ENCODE measurements at regions not wholly inside any gene's neighbourhood (a gene's known extent, or its start where the extent isn't known, plus 50 kb on each side); places are given as distances from the start of the nearest gene placed in this dataset.

DNA sequence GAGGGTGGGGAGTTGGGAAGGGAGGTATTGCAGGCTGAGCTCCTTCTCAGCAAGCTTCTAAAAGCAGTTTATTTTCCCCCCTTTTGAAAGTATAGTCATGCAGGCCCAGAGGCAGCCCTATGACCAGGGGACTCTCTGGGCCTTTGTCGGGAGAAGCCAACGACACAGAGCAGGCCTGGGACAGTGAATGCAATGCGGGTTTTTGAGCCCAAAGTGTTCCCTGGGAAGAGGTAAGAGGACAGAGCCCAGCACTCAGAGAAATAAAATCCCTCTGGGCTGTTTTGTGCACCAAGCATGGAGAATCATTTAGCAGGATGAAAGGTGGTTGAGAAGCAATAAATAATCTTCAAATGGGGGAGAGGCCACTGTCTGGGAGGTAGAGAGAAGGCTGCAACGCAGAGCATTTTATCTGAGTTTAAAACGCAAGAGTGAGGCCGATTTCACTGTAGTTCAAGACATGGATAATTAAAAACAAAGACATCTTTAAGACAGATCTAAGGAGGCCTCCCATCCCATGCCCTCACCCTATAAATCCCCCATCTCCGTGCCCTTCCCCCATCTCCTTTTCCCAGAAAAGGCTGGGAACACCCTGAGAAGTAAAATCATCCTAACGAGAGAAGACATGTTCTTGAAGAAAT is 237.5 kb downstream of the CDC5L start:
- H3K27me3 ChIP-seq (ENCODE audit: control insufficient read depth, insufficient read depth, low read length) = no peaks in the 10 kb centered on the region; the same call in 1 of the 2 replicates
- CTCF ChIA-PET = no interaction called here
- H3K4me3 ChIP-seq (ENCODE audit: low read depth in 2 of 2, low read length in 2 of 2) = no peak overlapping the region
- BruUV-seq (replicated peaks) = no TSS peak
- no peak overlapping the region for H3K27ac ChIP-seq (ENCODE audit: low read length)
- in situ Hi-C loops (cut with HindIII; ENCODE audit: low pct_unique_long_range_greater_than_20kb, low sequenced_read_pairs) = no loop called here
- intact Hi-C loops (cut with micrococcal nuclease; ENCODE audit: unreplicated experiment) = no loop called here
- POLR2A ChIA-PET = no interaction called here
- DNase-seq (ENCODE audit: low read depth, low spot score) (no peak), ATAC-seq (no peak)
- TF ChIP-seq, protein P1, sequence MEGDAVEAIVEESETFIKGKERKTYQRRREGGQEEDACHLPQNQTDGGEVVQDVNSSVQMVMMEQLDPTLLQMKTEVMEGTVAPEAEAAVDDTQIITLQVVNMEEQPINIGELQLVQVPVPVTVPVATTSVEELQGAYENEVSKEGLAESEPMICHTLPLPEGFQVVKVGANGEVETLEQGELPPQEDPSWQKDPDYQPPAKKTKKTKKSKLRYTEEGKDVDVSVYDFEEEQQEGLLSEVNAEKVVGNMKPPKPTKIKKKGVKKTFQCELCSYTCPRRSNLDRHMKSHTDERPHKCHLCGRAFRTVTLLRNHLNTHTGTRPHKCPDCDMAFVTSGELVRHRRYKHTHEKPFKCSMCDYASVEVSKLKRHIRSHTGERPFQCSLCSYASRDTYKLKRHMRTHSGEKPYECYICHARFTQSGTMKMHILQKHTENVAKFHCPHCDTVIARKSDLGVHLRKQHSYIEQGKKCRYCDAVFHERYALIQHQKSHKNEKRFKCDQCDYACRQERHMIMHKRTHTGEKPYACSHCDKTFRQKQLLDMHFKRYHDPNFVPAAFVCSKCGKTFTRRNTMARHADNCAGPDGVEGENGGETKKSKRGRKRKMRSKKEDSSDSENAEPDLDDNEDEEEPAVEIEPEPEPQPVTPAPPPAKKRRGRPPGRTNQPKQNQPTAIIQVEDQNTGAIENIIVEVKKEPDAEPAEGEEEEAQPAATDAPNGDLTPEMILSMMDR (IDR thresholded peaks at IDR 0.05) = no peak
- TF ChIP-seq SIN3A (IDR thresholded peaks at IDR 0.05; ENCODE audit: borderline replicate concordance, insufficient read depth, low read depth, low read length) (no peak), TCF7L2 (IDR thresholded peaks at IDR 0.05; ENCODE audit: low read depth, low read length) (no peak), POLR2AphosphoS5 (IDR thresholded peaks at IDR 0.05; ENCODE audit: low read depth, low read length) (no peak)
- TF ChIP-seq, protein P2, sequence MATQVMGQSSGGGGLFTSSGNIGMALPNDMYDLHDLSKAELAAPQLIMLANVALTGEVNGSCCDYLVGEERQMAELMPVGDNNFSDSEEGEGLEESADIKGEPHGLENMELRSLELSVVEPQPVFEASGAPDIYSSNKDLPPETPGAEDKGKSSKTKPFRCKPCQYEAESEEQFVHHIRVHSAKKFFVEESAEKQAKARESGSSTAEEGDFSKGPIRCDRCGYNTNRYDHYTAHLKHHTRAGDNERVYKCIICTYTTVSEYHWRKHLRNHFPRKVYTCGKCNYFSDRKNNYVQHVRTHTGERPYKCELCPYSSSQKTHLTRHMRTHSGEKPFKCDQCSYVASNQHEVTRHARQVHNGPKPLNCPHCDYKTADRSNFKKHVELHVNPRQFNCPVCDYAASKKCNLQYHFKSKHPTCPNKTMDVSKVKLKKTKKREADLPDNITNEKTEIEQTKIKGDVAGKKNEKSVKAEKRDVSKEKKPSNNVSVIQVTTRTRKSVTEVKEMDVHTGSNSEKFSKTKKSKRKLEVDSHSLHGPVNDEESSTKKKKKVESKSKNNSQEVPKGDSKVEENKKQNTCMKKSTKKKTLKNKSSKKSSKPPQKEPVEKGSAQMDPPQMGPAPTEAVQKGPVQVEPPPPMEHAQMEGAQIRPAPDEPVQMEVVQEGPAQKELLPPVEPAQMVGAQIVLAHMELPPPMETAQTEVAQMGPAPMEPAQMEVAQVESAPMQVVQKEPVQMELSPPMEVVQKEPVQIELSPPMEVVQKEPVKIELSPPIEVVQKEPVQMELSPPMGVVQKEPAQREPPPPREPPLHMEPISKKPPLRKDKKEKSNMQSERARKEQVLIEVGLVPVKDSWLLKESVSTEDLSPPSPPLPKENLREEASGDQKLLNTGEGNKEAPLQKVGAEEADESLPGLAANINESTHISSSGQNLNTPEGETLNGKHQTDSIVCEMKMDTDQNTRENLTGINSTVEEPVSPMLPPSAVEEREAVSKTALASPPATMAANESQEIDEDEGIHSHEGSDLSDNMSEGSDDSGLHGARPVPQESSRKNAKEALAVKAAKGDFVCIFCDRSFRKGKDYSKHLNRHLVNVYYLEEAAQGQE (IDR thresholded peaks at IDR 0.05; ENCODE audit: insufficient read depth in 1 of 2, low read depth in 2 of 2, low read length in 1 of 2) = no peak
- H3K36me3 ChIP-seq (ENCODE audit: control insufficient read depth, insufficient read depth, low read length) = no peaks in the 10 kb centered on the region
- no peaks in the 10 kb centered on the region for H3K4me1 ChIP-seq (ENCODE audit: control insufficient read depth, insufficient read depth, low read length)
- no peaks in the 10 kb centered on the region for H3K9me3 ChIP-seq (ENCODE audit: control insufficient read depth, insufficient read depth, low read depth, low read length)

DNA sequence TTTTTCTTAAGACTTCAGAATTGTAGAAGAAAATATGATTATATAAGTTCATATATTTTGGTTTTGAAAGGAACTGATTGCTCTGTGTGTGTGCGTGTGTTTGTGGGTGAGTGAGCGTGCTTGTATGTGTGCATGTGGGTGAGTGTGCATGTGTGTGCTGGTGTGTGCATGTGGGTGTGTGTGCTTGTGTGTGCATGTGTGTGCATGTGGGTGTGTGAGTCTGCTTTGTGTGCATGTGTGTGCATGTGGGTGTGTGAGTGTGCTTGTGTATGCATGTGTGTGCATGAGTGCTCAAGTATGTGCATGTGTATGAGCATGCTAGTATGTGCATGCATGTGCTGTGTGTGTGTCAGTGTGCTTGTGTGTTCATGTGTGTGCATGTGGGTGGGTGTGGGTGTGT is 238.5 kb downstream of the CDC5L start:
- no TSS peak for BruUV-seq (replicated peaks)
- Histone ChIP-seq H3K9me3 (ENCODE audit: control insufficient read depth, insufficient read depth, low read depth, low read length) (no peaks in the 10 kb centered on the region), H3K4me1 (ENCODE audit: control insufficient read depth, insufficient read depth, low read length) (no peaks in the 10 kb centered on the region; the same call in 1 of the 2 replicates), H3K4me3 (ENCODE audit: low read depth in 2 of 2, low read length in 2 of 2) (no peak overlapping the region), H3K27me3 (ENCODE audit: control insufficient read depth, insufficient read depth, low read length) (peaks cover 2% of the 10 kb centered on the region; the same call in 1 of the 2 replicates), H3K27ac (ENCODE audit: low read length) (no peak overlapping the region), H3K36me3 (ENCODE audit: control insufficient read depth, insufficient read depth, low read length) (no peaks in the 10 kb centered on the region)
- intact Hi-C loops (cut with micrococcal nuclease; ENCODE audit: unreplicated experiment) = no loop called here
- in situ Hi-C loops (cut with HindIII; ENCODE audit: low pct_unique_long_range_greater_than_20kb, low sequenced_read_pairs) = no loop called here
- no peak for DNase-seq (ENCODE audit: low read depth, low spot score)
- ChIA-PET CTCF (no interaction called here), POLR2A (no interaction called here)
- no peak for ATAC-seq
- no peak for TF ChIP-seq SIN3A (IDR thresholded peaks at IDR 0.05; ENCODE audit: borderline replicate concordance, insufficient read depth, low read depth, low read length)
- TF ChIP-seq, protein P1 (IDR thresholded peaks at IDR 0.05) = no peak
- no peak for TF ChIP-seq POLR2AphosphoS5 (IDR thresholded peaks at IDR 0.05; ENCODE audit: low read depth, low read length)
- TF ChIP-seq, protein P2 (IDR thresholded peaks at IDR 0.05; ENCODE audit: insufficient read depth in 1 of 2, low read depth in 2 of 2, low read length in 1 of 2) = no peak
- TF ChIP-seq TCF7L2 (IDR thresholded peaks at IDR 0.05; ENCODE audit: low read depth, low read length) = no peak
